ENCODE measurements at regions not wholly inside any gene's neighbourhood (a gene's known extent, or its start where the extent isn't known, plus 50 kb on each side); places are given as distances from the start of the nearest gene placed in this dataset.

DNA sequence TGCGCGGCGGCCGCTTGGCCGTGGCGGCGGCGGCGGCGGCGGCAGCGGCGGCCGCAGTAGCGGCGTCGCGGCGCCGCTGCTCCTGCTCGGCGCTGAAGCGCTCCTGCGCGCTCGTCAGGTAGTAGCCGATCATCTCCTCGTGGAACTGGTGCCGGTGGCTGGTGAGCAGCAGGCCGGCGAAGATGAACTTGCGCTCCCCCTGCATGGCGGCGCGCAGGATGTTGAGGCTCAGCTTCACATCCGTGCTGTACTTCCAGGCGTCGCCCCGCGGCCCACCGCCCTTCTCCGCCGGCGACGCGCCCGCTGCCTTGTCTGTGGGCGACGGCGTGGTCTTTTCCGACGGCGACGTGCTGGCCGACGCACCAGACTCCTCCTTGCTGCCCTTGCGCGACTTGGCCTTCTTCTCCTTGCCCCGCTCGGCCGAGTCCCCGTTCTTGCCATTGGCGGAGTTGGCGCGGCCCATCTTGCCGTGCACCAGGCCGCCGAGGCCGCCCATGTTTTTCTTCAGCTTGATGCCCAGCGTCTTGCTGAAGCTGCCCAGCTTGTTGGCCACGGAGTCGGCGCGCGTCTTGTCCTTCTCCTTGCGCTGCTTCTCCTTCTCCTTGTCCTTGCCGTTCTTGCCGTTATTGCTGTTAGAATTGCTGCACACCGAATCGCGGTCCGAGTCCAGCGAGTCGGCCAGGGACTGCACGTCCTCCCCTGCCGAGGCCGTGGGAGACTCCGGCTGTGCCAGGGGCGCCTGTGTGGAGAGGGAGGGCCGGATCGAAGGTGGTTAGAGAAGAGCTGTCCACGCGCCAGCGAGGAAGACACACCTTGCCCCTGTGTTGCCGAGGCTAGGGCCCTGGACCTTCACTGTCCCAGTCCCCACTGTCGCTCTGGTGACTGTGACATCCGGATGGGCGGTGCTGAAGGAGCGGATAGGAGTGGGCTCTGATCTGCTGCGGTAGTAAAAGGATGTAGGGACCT is 157.6 kb downstream of the KLF13 start:
- TF ChIP-seq, protein P1, sequence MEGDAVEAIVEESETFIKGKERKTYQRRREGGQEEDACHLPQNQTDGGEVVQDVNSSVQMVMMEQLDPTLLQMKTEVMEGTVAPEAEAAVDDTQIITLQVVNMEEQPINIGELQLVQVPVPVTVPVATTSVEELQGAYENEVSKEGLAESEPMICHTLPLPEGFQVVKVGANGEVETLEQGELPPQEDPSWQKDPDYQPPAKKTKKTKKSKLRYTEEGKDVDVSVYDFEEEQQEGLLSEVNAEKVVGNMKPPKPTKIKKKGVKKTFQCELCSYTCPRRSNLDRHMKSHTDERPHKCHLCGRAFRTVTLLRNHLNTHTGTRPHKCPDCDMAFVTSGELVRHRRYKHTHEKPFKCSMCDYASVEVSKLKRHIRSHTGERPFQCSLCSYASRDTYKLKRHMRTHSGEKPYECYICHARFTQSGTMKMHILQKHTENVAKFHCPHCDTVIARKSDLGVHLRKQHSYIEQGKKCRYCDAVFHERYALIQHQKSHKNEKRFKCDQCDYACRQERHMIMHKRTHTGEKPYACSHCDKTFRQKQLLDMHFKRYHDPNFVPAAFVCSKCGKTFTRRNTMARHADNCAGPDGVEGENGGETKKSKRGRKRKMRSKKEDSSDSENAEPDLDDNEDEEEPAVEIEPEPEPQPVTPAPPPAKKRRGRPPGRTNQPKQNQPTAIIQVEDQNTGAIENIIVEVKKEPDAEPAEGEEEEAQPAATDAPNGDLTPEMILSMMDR (conservative IDR thresholded peaks at IDR 0.05) = no peak
- TF ChIP-seq ZFX (IDR thresholded peaks at IDR 0.05) = no peak

Measured in C4-2B (cell line).